ENCODE measurements at regions not wholly inside any gene's neighbourhood (a gene's known extent, or its start where the extent isn't known, plus 50 kb on each side); places are given as distances from the start of the nearest gene placed in this dataset.

DNA sequence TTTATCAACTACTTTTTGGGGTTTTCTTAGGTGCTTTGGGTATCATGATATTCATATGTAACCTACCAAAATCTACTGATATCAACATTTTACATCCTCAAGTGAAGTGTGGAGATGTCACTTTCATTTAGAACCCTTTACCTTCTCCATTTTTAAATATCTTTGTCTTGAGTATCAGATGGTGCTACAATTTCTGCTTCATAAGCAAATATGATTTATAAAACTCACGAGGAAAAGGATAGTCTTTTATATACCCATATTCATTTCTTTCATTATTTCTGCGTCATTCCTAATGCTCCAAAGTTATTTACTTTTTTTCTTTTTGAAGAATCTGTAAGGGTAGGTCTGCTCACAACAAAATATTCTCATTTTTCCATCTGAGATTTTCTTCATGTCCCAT is 991.7 kb downstream of the CDH11 start:
- TF ChIP-seq EP300 (IDR thresholded peaks at IDR 0.05) (no peak), POLR2A (IDR thresholded peaks at IDR 0.05) (no peak)

All from stomach (tissue), 4 donors.